ENCODE measurements at regions not wholly inside any gene's neighbourhood (a gene's known extent, or its start where the extent isn't known, plus 50 kb on each side); places are given as distances from the start of the nearest gene placed in this dataset.

DNA sequence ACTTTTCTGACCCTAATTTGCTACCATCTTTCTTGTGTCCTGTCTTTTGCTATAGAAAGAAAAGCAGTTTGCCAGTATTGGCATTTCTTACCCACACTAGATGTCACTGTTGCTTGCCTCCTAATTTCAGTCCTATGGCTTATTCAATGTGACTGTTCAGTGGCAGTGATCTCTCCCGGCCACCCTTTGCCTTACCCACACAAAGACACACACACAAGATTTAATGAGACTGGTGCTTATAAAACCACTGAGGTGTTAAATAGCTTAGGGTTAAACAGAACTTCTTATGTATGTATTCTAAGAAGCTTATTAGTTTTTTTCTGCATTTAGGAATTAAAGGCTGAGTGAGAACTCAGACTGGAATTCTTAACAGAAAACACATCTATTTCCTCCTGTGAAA, 233.6 kb upstream of the ASCC3 start:
- Histone ChIP-seq H3K36me3 (ENCODE audit: control insufficient read depth in 4 of 4, insufficient read depth in 3 of 4, low read depth in 1 of 4, low read length in 3 of 4) (no peaks in the 10 kb centered on the region), H3K9me3 (ENCODE audit: control insufficient read depth in 4 of 4, low read length in 3 of 4) (no peaks in the 10 kb centered on the region), H3K4me1 (ENCODE audit: control insufficient read depth in 4 of 4, insufficient read depth in 4 of 4, low read length in 3 of 4) (peaks cover 0 to 1% (median 0%) of the 10 kb centered on the region in 4 donors), H3K9ac (ENCODE audit: low read depth in 1 of 2, low read length in 2 of 2) (no peak overlapping the region), H3K4me3 (ENCODE audit: low read depth in 1 of 3, low read length in 3 of 3) (no peak overlapping the region), H3K27ac (ENCODE audit: low read depth in 1 of 2, low read length in 2 of 2) (no peak overlapping the region), H3K27me3 (ENCODE audit: control insufficient read depth in 4 of 4, insufficient read depth in 4 of 4, low read length in 3 of 4) (no peaks in the 10 kb centered on the region)
- no peak for DNase-seq (ENCODE audit: low spot score)
- WGBS, result 3% methylated on average over 1 of the region's 1 CpG
- TF ChIP-seq FOXA1 (IDR thresholded peaks at IDR 0.05) (no peak), CTCF (IDR thresholded peaks at IDR 0.05; ENCODE audit: low read depth, low read length, missing input control) (peak; percentile 25), RAD21 (IDR thresholded peaks at IDR 0.05) (peak; percentile 73 to 86)

DNA sequence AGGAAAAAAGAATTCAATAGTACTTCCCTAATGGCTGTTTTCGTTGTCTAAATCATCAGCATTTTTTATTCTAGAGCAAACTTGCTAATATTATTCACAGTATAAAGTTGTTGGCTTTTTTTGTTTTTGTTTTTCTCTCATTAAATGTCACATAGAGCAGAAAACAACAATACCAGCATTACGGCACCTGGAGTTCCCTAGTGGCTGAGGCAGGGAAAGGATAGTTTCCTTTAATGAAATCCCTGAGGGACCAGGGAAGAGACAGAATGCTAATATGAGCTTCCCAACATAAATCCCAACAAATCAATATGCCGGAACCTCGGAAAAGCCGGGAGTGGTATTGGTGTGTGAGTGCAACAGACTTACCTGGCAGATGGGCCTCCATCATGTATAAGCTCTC, 235.2 kb upstream of the ASCC3 start:
- Histone ChIP-seq H3K27ac (ENCODE audit: low read depth in 1 of 2, low read length in 2 of 2) (no peak overlapping the region), H3K36me3 (ENCODE audit: control insufficient read depth in 4 of 4, insufficient read depth in 3 of 4, low read depth in 1 of 4, low read length in 3 of 4) (no peaks in the 10 kb centered on the region), H3K9ac (ENCODE audit: low read depth in 1 of 2, low read length in 2 of 2) (no peak overlapping the region), H3K9me3 (ENCODE audit: control insufficient read depth in 4 of 4, low read length in 3 of 4) (no peaks in the 10 kb centered on the region), H3K27me3 (ENCODE audit: control insufficient read depth in 4 of 4, insufficient read depth in 4 of 4, low read length in 3 of 4) (no peaks in the 10 kb centered on the region), H3K4me1 (ENCODE audit: control insufficient read depth in 4 of 4, insufficient read depth in 4 of 4, low read length in 3 of 4) (peaks cover 0 to 1% (median 0%) of the 10 kb centered on the region in 4 donors), H3K4me3 (ENCODE audit: low read depth in 1 of 3, low read length in 3 of 3) (no peak overlapping the region)
- no peak for DNase-seq (ENCODE audit: low spot score)
- TF ChIP-seq EGR1 (IDR thresholded peaks at IDR 0.05; ENCODE audit: low read depth in 2 of 2) (no peak), NR2F2 (IDR thresholded peaks at IDR 0.05) (no peak), GABPA (IDR thresholded peaks at IDR 0.05 in 1 of 2, conservative IDR thresholded peaks at IDR 0.05 in 1 of 2) (no peak), JUND (IDR thresholded peaks at IDR 0.05) (no peak), FOXA2 (IDR thresholded peaks at IDR 0.05) (no peak), HNF4G (IDR thresholded peaks at IDR 0.05) (no peak), ATF3 (IDR thresholded peaks at IDR 0.05) (no peak), ZBTB33 (IDR thresholded peaks at IDR 0.05) (no peak)
- TF ChIP-seq, protein P1, sequence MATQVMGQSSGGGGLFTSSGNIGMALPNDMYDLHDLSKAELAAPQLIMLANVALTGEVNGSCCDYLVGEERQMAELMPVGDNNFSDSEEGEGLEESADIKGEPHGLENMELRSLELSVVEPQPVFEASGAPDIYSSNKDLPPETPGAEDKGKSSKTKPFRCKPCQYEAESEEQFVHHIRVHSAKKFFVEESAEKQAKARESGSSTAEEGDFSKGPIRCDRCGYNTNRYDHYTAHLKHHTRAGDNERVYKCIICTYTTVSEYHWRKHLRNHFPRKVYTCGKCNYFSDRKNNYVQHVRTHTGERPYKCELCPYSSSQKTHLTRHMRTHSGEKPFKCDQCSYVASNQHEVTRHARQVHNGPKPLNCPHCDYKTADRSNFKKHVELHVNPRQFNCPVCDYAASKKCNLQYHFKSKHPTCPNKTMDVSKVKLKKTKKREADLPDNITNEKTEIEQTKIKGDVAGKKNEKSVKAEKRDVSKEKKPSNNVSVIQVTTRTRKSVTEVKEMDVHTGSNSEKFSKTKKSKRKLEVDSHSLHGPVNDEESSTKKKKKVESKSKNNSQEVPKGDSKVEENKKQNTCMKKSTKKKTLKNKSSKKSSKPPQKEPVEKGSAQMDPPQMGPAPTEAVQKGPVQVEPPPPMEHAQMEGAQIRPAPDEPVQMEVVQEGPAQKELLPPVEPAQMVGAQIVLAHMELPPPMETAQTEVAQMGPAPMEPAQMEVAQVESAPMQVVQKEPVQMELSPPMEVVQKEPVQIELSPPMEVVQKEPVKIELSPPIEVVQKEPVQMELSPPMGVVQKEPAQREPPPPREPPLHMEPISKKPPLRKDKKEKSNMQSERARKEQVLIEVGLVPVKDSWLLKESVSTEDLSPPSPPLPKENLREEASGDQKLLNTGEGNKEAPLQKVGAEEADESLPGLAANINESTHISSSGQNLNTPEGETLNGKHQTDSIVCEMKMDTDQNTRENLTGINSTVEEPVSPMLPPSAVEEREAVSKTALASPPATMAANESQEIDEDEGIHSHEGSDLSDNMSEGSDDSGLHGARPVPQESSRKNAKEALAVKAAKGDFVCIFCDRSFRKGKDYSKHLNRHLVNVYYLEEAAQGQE (IDR thresholded peaks at IDR 0.05), result no peak
- TF ChIP-seq, protein P2, sequence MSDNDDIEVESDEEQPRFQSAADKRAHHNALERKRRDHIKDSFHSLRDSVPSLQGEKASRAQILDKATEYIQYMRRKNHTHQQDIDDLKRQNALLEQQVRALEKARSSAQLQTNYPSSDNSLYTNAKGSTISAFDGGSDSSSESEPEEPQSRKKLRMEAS (IDR thresholded peaks at IDR 0.05), result no peak
- WGBS, result 84% methylated on average over 5 of the region's 5 CpGs
